ENCODE measurements at regions not wholly inside any gene's neighbourhood (a gene's known extent, or its start where the extent isn't known, plus 50 kb on each side); places are given as distances from the start of the nearest gene placed in this dataset.

GRCh38 chr1:218693599-218693998 is 348.5 kb downstream of the TGFB2 start:
- Histone ChIP-seq H3K4me1 (no peaks in the 10 kb centered on the region), H3K9me3 (replicated peaks) (peaks cover 5% of the 10 kb centered on the region), H3K27me3 (ENCODE audit: low read depth) (no peaks in the 10 kb centered on the region), H3K4me3 (no peak overlapping the region), H3K36me3 (no peaks in the 10 kb centered on the region), H3K27ac (replicated peaks) (no peak overlapping the region)
- TF ChIP-seq CTCF (IDR thresholded peaks at IDR 0.05; ENCODE audit: borderline replicate concordance) = no peak
- intact Hi-C loops (cut with micrococcal nuclease) = no loop called here
- DNase-seq = no peak

GRCh38 chr1:218694085-218694484 is 348.9 kb downstream of the TGFB2 start:
- TF ChIP-seq CTCF (IDR thresholded peaks at IDR 0.05; ENCODE audit: borderline replicate concordance) = no peak
- intact Hi-C loops (cut with micrococcal nuclease) = no loop called here
- peaks cover 5% of the 10 kb centered on the region for H3K9me3 ChIP-seq (replicated peaks)
- H3K27me3 ChIP-seq (ENCODE audit: low read depth) = no peaks in the 10 kb centered on the region
- H3K36me3 ChIP-seq = no peaks in the 10 kb centered on the region
- H3K27ac ChIP-seq (replicated peaks) = no peak overlapping the region
- H3K4me1 ChIP-seq = no peaks in the 10 kb centered on the region
- H3K4me3 ChIP-seq = no peak overlapping the region
- no peak for DNase-seq

GRCh38 chr1:218694636-218695035 is 349.5 kb downstream of the TGFB2 start:
- no peak overlapping the region for H3K4me3 ChIP-seq
- H3K4me1 ChIP-seq = no peaks in the 10 kb centered on the region

GRCh38 chr1:218695525-218695924 is 350.4 kb downstream of the TGFB2 start:
- no peak overlapping the region for H3K4me3 ChIP-seq
- DNase-seq = no peak
- no peaks in the 10 kb centered on the region for H3K27me3 ChIP-seq (ENCODE audit: low read depth)
- H3K27ac ChIP-seq (replicated peaks) = no peak overlapping the region
- no peaks in the 10 kb centered on the region for H3K4me1 ChIP-seq
- no peak for TF ChIP-seq CTCF (IDR thresholded peaks at IDR 0.05; ENCODE audit: borderline replicate concordance)
- H3K36me3 ChIP-seq = no peaks in the 10 kb centered on the region
- no peaks in the 10 kb centered on the region for H3K9me3 ChIP-seq (replicated peaks)
- intact Hi-C loops (cut with micrococcal nuclease) = no loop called here

More at GRCh38 chr1:218694636-218695035, 349.5 kb downstream of the TGFB2 start:
- TF ChIP-seq CTCF (IDR thresholded peaks at IDR 0.05; ENCODE audit: borderline replicate concordance) = no peak
- Histone ChIP-seq H3K27me3 (ENCODE audit: low read depth) (no peaks in the 10 kb centered on the region), H3K36me3 (no peaks in the 10 kb centered on the region), H3K9me3 (replicated peaks) (peaks cover 5% of the 10 kb centered on the region), H3K27ac (replicated peaks) (no peak overlapping the region)
- intact Hi-C loops (cut with micrococcal nuclease) = no loop called here
- DNase-seq = no peak

GRCh38 chr1:218698141-218698540 is 353.0 kb downstream of the TGFB2 start:
- Histone ChIP-seq H3K27ac (replicated peaks) (no peak overlapping the region), H3K36me3 (no peaks in the 10 kb centered on the region), H3K9me3 (replicated peaks) (no peaks in the 10 kb centered on the region), H3K27me3 (ENCODE audit: low read depth) (no peaks in the 10 kb centered on the region), H3K4me3 (no peak overlapping the region), H3K4me1 (no peaks in the 10 kb centered on the region)
- no peak for DNase-seq
- TF ChIP-seq CTCF (IDR thresholded peaks at IDR 0.05; ENCODE audit: borderline replicate concordance) = no peak
- intact Hi-C loops (cut with micrococcal nuclease) = no loop called here

- DNase-seq = no peak
- Histone ChIP-seq H3K4me3 (no peak overlapping the region), H3K9me3 (replicated peaks) (no peaks in the 10 kb centered on the region), H3K4me1 (no peaks in the 10 kb centered on the region), H3K27ac (replicated peaks) (no peak overlapping the region), H3K36me3 (no peaks in the 10 kb centered on the region), H3K27me3 (ENCODE audit: low read depth) (no peaks in the 10 kb centered on the region)
- intact Hi-C loops (cut with micrococcal nuclease) = no loop called here
- TF ChIP-seq CTCF (IDR thresholded peaks at IDR 0.05; ENCODE audit: borderline replicate concordance) = no peak
Measured at GRCh38 chr1:218699421-218699820, 354.3 kb downstream of the TGFB2 start.

Measured in left ventricle myocardium inferior (tissue), 1 donor.